Dermis microvascular lymphatic vessel endothelial cell (primary cell): ENCODE measurements at regions not wholly inside any gene's neighbourhood (a gene's known extent, or its start where the extent isn't known, plus 50 kb on each side); places are given as distances from the start of the nearest gene placed in this dataset.
"Not testable (repeated sequence)": the region's sequence is repeated elsewhere in the genome, so short reads cannot be mapped to it uniquely, and the experiment has no call there.

Experiments used
- DNase-seq, 2 donors: peaks; one replicate each; pipeline versions ENCODE4 v3.0.0 to v3.0.0-alpha.2; 2010; ENCODE audit warnings: low read depth in 2 of 2

GRCh38 chr9:78122631-78123030 lies 91.0 kb upstream of the GNAQ start:
- DNase-seq: no peak

- peak; percentile 48 to 73 for DNase-seq
Observed at GRCh38 chr9:78121488-78121887, 89.9 kb upstream of the GNAQ start.

GRCh38 chr9:78118742-78119473 lies 87.3 kb upstream of the GNAQ start:
- DNase-seq: no peak

GRCh38 chr9:78115073-78115472 lies 83.5 kb upstream of the GNAQ start:
- DNase-seq: peak in 1 of 2 donors; percentile 15

- DNase-seq: no peak
Observed at GRCh38 chr9:78114581-78114980, 83.0 kb upstream of the GNAQ start.

GRCh38 chr9:78112406-78112805 lies 80.8 kb upstream of the GNAQ start:
- no peak for DNase-seq

GRCh38 chr9:78112004-78112403 lies 80.4 kb upstream of the GNAQ start:
- DNase-seq: no peak

- no peak for DNase-seq
Observed at GRCh38 chr9:78109075-78109474, 77.5 kb upstream of the GNAQ start.

GRCh38 chr9:78106586-78106985 lies 75.0 kb upstream of the GNAQ start:
- not testable (repeated sequence) for DNase-seq

- no peak for DNase-seq
Observed at GRCh38 chr9:78103971-78104433, 72.4 kb upstream of the GNAQ start.

GRCh38 chr9:78101247-78101646 lies 69.6 kb upstream of the GNAQ start:
- no peak for DNase-seq

GRCh38 chr9:78097541-78097940 lies 65.9 kb upstream of the GNAQ start:
- no peak for DNase-seq

GRCh38 chr9:78091731-78092130 lies 60.1 kb upstream of the GNAQ start:
- no peak for DNase-seq

GRCh38 chr9:78089111-78089510 lies 57.5 kb upstream of the GNAQ start:
- no peak for DNase-seq

GRCh38 chr9:78088190-78088589 lies 56.6 kb upstream of the GNAQ start:
- DNase-seq: not testable (repeated sequence)
